ENCODE measurements at regions not wholly inside any gene's neighbourhood (a gene's known extent, or its start where the extent isn't known, plus 50 kb on each side); places are given as distances from the start of the nearest gene placed in this dataset.

GRCh38 chr4:174135530-174135929, 147.9 kb downstream of the FBXO8 start:
- H3K27me3 ChIP-seq = no peaks in the 10 kb centered on the region
- H3K4me3 ChIP-seq = peak overlapping the region; percentile 37
- no peaks in the 10 kb centered on the region for H3K36me3 ChIP-seq
- no peaks in the 10 kb centered on the region for H3K9me3 ChIP-seq
- no peak for DNase-seq

- no peak for DNase-seq
- Histone ChIP-seq H3K9me3 (no peaks in the 10 kb centered on the region), H3K27me3 (no peaks in the 10 kb centered on the region), H3K4me3 (peak overlapping the region; percentile 21; the same call in 1 of the 2 replicates), H3K36me3 (no peaks in the 10 kb centered on the region)
Measured at GRCh38 chr4:174134361-174134760, 149.1 kb downstream of the FBXO8 start.

GRCh38 chr4:174133551-174133950, 149.9 kb downstream of the FBXO8 start:
- H3K27me3 ChIP-seq = no peaks in the 10 kb centered on the region
- H3K36me3 ChIP-seq = no peaks in the 10 kb centered on the region
- no peak for DNase-seq
- H3K4me3 ChIP-seq = no peak overlapping the region
- no peaks in the 10 kb centered on the region for H3K9me3 ChIP-seq

DNA sequence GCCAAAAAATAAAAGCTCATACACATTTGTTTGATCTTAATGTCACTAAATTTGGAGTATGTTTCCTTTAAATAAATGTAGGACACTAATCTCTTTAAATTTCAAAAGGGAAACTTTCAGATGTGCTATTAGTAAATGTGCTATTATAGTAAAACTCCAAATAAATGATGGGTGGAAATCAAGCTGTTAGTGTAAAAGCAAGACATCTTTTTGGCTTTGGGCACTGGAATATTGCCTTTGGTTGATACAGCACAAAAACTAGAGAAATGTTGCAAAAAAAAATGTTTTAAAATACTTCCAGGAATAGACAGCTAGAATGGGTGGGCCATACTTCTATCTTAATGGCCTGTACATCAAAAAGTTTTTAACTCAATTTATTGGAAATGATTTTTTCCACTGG, 151.6 kb downstream of the FBXO8 start:
- Histone ChIP-seq H3K27me3 (no peaks in the 10 kb centered on the region), H3K9me3 (no peaks in the 10 kb centered on the region), H3K36me3 (no peaks in the 10 kb centered on the region), H3K4me3 (no peak overlapping the region)
- no peak for DNase-seq

DNA sequence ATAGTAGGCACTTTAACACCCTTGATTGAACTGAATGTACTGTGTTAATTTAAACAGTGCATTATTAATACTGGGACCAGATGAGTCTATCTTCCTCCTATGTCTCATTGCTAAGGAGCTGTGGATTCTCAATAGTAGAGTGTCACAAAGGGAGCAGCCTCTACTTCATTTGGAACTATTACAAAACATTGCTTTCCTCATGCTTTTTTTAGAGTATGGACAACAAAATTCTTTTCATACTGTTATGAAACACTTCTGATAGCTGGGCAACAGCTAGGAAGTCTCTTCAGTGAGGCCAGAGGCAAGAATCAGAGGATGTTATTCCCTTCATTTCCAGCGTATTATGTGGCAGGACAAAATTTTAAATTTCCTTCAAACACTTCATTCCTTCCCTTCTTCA, 160.8 kb downstream of the FBXO8 start:
- H3K4me3 ChIP-seq = no peak overlapping the region
- no peak for DNase-seq
- no peaks in the 10 kb centered on the region for H3K9me3 ChIP-seq
- H3K27me3 ChIP-seq = no peaks in the 10 kb centered on the region; the same call in 1 of the 2 replicates
- H3K36me3 ChIP-seq = no peaks in the 10 kb centered on the region

GRCh38 chr4:174120446-174121295, 162.8 kb downstream of the FBXO8 start:
- DNase-seq = peak; percentile 66
- Histone ChIP-seq H3K4me3 (peak overlapping the region; percentile 52), H3K9me3 (no peaks in the 10 kb centered on the region), H3K36me3 (no peaks in the 10 kb centered on the region), H3K27me3 (no peaks in the 10 kb centered on the region; the same call in 1 of the 2 replicates)

- Histone ChIP-seq H3K4me3 (peak overlapping the region; percentile 52), H3K36me3 (no peaks in the 10 kb centered on the region), H3K27me3 (no peaks in the 10 kb centered on the region; the same call in 1 of the 2 replicates), H3K9me3 (no peaks in the 10 kb centered on the region)
- no peak for DNase-seq
Measured at GRCh38 chr4:174119830-174120229, 163.6 kb downstream of the FBXO8 start.

GRCh38 chr4:174119051-174119450, 164.4 kb downstream of the FBXO8 start:
- no peaks in the 10 kb centered on the region; the same call in 1 of the 2 replicates for H3K27me3 ChIP-seq
- no peaks in the 10 kb centered on the region for H3K36me3 ChIP-seq
- peak; percentile 67 for DNase-seq
- no peaks in the 10 kb centered on the region for H3K9me3 ChIP-seq
- H3K4me3 ChIP-seq = peak overlapping the region; percentile 30

DNA sequence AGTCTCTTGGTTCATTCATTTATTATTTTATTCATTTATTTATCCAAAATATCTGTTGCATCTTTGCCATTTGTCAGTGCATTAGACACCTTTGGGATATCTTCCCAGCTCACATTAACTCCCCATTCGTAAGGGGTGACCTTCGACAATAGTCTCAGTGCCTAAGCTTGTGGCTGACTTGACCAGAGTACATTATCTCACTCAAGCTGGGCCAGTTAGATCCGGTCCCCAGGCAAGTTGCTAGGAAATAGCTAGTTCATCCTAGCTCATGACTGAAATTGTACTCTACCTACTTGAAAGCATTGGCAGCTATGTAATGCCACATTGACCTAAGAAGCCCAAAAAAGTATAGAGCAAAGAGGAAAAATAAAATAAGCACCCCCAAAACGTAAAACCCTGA, 165.3 kb downstream of the FBXO8 start:
- Histone ChIP-seq H3K4me3 (no peak overlapping the region), H3K27me3 (no peaks in the 10 kb centered on the region; the same call in 1 of the 2 replicates), H3K36me3 (no peaks in the 10 kb centered on the region), H3K9me3 (no peaks in the 10 kb centered on the region)
- DNase-seq = no peak

DNA sequence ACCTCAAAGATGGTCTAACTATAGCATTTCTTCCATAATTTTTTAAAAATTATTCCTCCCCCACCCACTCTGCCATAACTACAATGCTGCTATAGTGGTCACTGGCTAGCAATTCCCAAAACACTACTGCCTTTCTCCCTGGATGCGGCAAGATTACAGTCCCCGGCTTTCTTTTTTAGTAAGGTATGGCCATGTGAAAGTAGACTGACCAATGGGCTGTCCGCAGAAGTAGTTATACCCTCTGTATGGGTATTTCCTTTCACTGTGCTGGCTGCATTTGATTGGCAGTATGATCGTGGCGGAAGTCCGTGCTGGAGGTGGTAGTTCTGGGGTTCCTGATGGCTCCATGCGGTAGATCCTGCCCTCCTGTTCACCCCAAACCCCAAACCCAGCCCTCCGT, 166.0 kb downstream of the FBXO8 start:
- Histone ChIP-seq H3K36me3 (no peaks in the 10 kb centered on the region), H3K4me3 (no peak overlapping the region), H3K27me3 (no peaks in the 10 kb centered on the region; the same call in 1 of the 2 replicates), H3K9me3 (no peaks in the 10 kb centered on the region)
- DNase-seq = no peak

DNA sequence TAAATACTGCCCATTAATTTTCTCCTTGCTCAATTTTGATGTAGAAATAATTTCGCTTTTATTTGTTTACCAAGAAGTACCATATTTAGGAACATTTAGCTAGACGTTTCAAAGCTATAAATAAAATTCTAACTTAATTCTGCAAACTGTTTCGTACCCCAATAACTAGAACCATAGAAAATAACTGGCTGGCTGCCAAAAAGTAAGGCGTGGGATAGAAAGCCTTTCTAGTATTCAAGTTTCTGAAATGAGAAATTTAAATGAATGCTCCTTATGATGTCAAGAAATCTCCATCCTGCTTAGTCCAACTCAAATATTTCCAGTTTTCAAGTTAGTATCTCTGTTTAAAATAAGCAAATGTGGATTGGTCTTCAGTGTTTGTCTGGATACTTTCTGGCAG, 167.4 kb downstream of the FBXO8 start:
- Histone ChIP-seq H3K27me3 (no peaks in the 10 kb centered on the region), H3K4me3 (no peak overlapping the region), H3K9me3 (no peaks in the 10 kb centered on the region), H3K36me3 (no peaks in the 10 kb centered on the region)
- no peak for DNase-seq

DNA sequence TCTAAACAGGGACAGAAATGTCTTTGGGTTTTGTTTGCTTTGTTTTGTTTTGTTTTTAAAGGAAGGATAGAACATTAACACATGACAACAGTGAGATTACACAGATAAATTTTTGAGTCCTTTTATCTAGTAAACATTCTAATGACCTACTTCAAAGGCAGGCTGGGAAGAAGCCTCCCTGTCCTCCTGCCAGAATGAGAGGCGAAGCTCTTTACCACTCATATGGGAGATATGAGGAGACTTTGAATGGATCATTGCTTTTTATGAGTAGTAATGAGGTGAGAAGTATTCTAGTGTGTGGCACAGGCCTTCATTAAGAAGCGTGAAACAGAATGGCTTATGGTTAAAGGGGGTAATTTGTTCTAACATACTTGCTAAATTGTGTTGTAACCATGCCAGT, 172.0 kb downstream of the FBXO8 start:
- Histone ChIP-seq H3K27me3 (peaks cover 4% of the 10 kb centered on the region; the same call in 1 of the 2 replicates), H3K4me3 (no peak overlapping the region), H3K36me3 (no peaks in the 10 kb centered on the region), H3K9me3 (no peaks in the 10 kb centered on the region)
- no peak for DNase-seq

DNA sequence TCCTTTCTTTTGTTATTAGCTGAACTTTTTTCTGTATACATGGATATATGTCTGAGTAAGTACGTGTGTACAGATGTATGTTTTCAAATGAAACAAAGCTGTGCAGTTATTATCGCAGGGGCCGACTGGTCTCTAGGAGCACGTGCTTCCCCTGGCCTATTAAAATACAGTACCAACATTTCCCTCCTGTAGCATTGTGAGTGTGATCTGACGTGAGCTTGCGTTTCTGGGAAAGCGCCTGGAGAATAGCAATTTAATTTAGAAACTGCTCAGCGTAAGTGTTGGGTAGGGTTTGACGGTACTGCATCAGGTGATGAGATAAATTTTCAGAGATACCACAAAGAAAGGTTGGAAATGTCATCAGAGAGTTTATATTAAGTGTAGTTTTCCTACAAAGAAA, 173.3 kb downstream of the FBXO8 start:
- Histone ChIP-seq H3K4me3 (no peak overlapping the region), H3K27me3 (peaks cover 4% of the 10 kb centered on the region; the same call in 1 of the 2 replicates), H3K36me3 (no peaks in the 10 kb centered on the region), H3K9me3 (no peaks in the 10 kb centered on the region)
- no peak for DNase-seq

- peaks cover 4% of the 10 kb centered on the region; the same call in 1 of the 2 replicates for H3K27me3 ChIP-seq
- H3K4me3 ChIP-seq = no peak overlapping the region
- H3K36me3 ChIP-seq = no peaks in the 10 kb centered on the region
- H3K9me3 ChIP-seq = no peaks in the 10 kb centered on the region
- DNase-seq = no peak
Measured at GRCh38 chr4:174107746-174108354, 175.6 kb downstream of the FBXO8 start.

GRCh38 chr4:174105202-174105601, 178.3 kb downstream of the FBXO8 start:
- DNase-seq = no peak
- no peaks in the 10 kb centered on the region for H3K36me3 ChIP-seq
- no peaks in the 10 kb centered on the region for H3K9me3 ChIP-seq
- no peak overlapping the region for H3K4me3 ChIP-seq
- peaks cover 4% of the 10 kb centered on the region; the same call in 1 of the 2 replicates for H3K27me3 ChIP-seq

DNA sequence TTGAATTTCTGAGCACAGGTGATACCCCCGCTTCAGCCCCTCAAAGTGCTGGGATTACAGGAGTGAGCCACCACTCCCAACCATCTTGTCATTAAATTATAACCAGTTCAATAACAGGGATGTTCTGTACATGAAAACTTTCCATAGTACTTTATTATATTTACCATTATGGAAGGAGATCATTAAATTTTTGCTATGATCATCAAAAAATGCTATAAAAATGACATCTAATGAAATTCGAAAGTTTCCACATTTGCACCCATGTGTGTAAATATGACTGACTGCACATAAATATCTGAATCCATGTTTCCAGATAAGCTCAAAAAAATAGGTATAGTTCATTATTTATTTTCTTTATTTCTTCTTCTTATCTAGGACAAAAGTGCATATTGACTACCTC, 182.6 kb downstream of the FBXO8 start:
- Histone ChIP-seq H3K27me3 (no peaks in the 10 kb centered on the region), H3K9me3 (no peaks in the 10 kb centered on the region), H3K36me3 (no peaks in the 10 kb centered on the region), H3K4me3 (no peak overlapping the region)
- no peak for DNase-seq

GRCh38 chr4:174099712-174100111, 183.8 kb downstream of the FBXO8 start:
- H3K36me3 ChIP-seq = no peaks in the 10 kb centered on the region

DNA sequence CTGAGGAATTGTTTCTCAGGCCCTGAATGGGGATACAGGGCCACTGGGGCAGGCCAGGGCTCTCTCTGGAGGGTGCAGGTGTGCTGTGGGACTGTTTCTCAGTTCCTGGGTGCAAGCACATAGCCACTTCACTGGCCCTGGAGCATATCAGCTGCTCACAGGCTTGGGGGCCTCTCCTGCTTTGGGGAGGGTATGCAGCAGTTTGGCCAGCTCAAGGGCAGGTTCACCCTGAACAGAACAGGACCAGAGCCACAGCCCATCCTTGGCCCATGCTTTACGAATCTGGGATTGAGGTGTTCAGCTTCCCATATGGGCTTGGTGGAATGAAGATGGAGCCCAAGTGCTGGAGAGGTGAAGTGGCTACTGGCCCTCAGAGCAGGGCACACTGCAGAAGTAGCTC, 186.5 kb downstream of the FBXO8 start:
- Histone ChIP-seq H3K4me3 (no peak overlapping the region), H3K9me3 (no peaks in the 10 kb centered on the region), H3K36me3 (no peaks in the 10 kb centered on the region), H3K27me3 (no peaks in the 10 kb centered on the region)
- DNase-seq = no peak

More at GRCh38 chr4:174099712-174100111, 183.8 kb downstream of the FBXO8 start:
- Histone ChIP-seq H3K4me3 (no peak overlapping the region), H3K27me3 (no peaks in the 10 kb centered on the region), H3K9me3 (no peaks in the 10 kb centered on the region)
- DNase-seq = no peak

Measured in MG63 (cell line).